ENCODE measurements at regions not wholly inside any gene's neighbourhood (a gene's known extent, or its start where the extent isn't known, plus 50 kb on each side); places are given as distances from the start of the nearest gene placed in this dataset.

DNA sequence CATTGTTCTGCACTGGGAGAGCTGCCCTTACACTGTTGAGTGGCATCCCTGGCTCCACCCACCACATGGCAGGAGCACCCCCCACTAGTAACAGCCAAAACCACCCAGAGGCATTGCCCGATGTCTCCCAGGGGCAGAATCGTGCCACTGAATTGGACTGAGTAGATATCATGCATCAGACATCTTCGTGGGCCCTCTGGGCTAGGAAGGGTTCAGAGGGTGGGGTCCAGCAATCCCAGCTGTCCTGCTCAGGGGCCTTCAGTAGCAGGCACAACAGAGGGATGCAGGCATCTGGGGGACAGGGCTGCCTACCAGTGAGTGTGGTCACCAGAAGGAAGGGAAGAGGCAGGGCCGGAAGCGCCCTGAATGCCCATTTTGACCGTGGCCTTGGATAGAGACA, 119.7 kb upstream of the PPP2R2D start:
- H3K9me3 Mint-ChIP-seq (ENCODE audit: unreplicated experiment): peaks cover 55% of the 10 kb centered on the region
- TF ChIP-seq, protein P1, sequence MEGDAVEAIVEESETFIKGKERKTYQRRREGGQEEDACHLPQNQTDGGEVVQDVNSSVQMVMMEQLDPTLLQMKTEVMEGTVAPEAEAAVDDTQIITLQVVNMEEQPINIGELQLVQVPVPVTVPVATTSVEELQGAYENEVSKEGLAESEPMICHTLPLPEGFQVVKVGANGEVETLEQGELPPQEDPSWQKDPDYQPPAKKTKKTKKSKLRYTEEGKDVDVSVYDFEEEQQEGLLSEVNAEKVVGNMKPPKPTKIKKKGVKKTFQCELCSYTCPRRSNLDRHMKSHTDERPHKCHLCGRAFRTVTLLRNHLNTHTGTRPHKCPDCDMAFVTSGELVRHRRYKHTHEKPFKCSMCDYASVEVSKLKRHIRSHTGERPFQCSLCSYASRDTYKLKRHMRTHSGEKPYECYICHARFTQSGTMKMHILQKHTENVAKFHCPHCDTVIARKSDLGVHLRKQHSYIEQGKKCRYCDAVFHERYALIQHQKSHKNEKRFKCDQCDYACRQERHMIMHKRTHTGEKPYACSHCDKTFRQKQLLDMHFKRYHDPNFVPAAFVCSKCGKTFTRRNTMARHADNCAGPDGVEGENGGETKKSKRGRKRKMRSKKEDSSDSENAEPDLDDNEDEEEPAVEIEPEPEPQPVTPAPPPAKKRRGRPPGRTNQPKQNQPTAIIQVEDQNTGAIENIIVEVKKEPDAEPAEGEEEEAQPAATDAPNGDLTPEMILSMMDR (IDR thresholded peaks at IDR 0.05): no peak
- no peaks in the 10 kb centered on the region for H3K36me3 Mint-ChIP-seq (ENCODE audit: unreplicated experiment)
- no peak overlapping the region for H3K27ac Mint-ChIP-seq (ENCODE audit: unreplicated experiment)
- H3K4me1 Mint-ChIP-seq (ENCODE audit: unreplicated experiment): no peaks in the 10 kb centered on the region
- no peaks in the 10 kb centered on the region for H3K27me3 Mint-ChIP-seq (ENCODE audit: unreplicated experiment)
- peak; percentile 63 for DNase-seq (ENCODE audit: extremely low spot score, unreplicated experiment)
- H3K4me3 Mint-ChIP-seq (ENCODE audit: unreplicated experiment): no peak overlapping the region

DNA sequence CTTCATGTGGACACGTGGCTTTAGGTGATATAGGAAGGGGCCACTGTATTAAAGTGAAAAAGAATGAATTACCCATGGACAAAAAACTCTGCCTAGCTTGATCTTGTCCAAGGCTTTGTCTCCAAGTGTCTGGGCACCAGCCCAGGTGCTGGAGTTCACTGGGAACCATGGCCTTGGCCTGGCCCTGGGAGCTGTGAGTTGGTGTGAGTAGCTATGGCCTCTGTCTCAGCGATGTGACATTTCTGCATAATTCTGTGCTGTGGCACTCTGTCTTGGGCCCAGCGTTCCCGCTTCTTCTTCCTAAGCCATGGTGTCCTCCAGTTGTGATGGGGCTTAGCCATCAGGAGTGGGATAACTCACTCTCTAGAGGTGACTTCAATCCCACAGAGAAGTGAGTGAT, 119.0 kb upstream of the PPP2R2D start:
- peak; percentile 65 for DNase-seq (ENCODE audit: extremely low spot score, unreplicated experiment)
- H3K27ac Mint-ChIP-seq (ENCODE audit: unreplicated experiment): no peak overlapping the region
- no peaks in the 10 kb centered on the region for H3K27me3 Mint-ChIP-seq (ENCODE audit: unreplicated experiment)
- no peaks in the 10 kb centered on the region for H3K4me1 Mint-ChIP-seq (ENCODE audit: unreplicated experiment)
- TF ChIP-seq, protein P1 (IDR thresholded peaks at IDR 0.05): no peak
- H3K36me3 Mint-ChIP-seq (ENCODE audit: unreplicated experiment): no peaks in the 10 kb centered on the region
- H3K9me3 Mint-ChIP-seq (ENCODE audit: unreplicated experiment): peaks cover 48% of the 10 kb centered on the region
- H3K4me3 Mint-ChIP-seq (ENCODE audit: unreplicated experiment): no peak overlapping the region

DNA sequence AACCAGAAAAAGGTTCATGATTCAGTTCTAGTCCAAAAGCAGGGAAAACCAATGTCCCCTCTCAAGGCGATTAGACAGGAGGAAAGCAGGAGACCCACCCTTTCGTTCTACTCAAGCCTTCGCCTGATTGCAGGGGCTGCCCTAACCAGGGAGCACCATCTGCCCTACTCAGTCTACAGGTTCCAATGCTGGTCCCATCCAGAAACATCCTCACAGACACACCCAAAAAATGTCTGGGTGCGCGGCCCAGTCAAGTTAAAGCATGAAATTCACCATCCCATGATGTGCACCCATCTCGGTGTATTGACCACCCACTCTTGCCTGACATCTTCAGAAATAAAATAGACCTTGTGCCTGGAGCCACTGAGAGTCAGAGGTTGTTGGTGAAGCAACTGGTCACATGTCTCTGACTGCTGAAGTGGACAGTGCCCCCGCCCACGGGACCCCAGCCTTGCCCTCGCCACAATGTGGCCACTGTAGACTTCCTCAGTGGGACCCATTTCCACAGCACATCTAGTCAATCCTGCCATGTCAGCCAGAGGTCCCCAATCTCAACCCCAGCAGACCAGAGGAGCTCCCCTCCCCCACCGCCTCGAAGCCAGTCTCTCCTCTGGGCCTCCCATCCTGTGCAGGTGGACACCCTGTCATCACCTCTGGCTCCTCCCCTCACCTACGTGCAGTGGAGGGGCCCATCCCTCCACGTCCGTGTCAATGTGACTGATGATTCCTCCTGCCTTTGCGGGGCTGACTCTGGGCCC, 116.3 kb upstream of the PPP2R2D start:
- TF ChIP-seq, protein P1 (IDR thresholded peaks at IDR 0.05): no peak
- DNase-seq (ENCODE audit: extremely low spot score, unreplicated experiment): peak; percentile 84
- H3K4me1 Mint-ChIP-seq (ENCODE audit: unreplicated experiment): no peaks in the 10 kb centered on the region

DNA sequence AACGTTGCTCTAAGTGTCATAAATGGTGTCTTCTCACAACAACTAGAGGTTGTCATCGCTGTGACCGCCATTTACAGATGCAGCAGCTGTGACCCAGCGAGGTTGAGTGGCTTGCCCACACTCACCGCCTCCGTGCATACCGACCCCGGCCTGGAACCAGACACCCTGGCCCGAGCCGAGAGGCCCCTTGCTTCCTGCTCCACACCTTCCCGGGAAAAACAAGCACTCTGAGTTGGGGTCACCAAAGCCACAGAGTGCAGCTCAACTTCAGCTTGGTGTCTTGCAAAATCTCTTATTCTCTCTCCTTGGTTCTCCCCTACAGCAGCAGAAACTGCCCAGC, 115.7 kb upstream of the PPP2R2D start:
- H3K4me3 Mint-ChIP-seq (ENCODE audit: unreplicated experiment): no peak overlapping the region
- peaks cover 33% of the 10 kb centered on the region for H3K9me3 Mint-ChIP-seq (ENCODE audit: unreplicated experiment)
- H3K4me1 Mint-ChIP-seq (ENCODE audit: unreplicated experiment): no peaks in the 10 kb centered on the region
- DNase-seq (ENCODE audit: extremely low spot score, unreplicated experiment): peak; percentile 80
- TF ChIP-seq, protein P1 (IDR thresholded peaks at IDR 0.05): no peak
- H3K27me3 Mint-ChIP-seq (ENCODE audit: unreplicated experiment): no peaks in the 10 kb centered on the region
- no peak overlapping the region for H3K27ac Mint-ChIP-seq (ENCODE audit: unreplicated experiment)
- no peaks in the 10 kb centered on the region for H3K36me3 Mint-ChIP-seq (ENCODE audit: unreplicated experiment)

More for the DNA sequence above, 116.3 kb upstream of the PPP2R2D start:
- no peak overlapping the region for H3K4me3 Mint-ChIP-seq (ENCODE audit: unreplicated experiment)
- peaks cover 36% of the 10 kb centered on the region for H3K9me3 Mint-ChIP-seq (ENCODE audit: unreplicated experiment)
- no peaks in the 10 kb centered on the region for H3K27me3 Mint-ChIP-seq (ENCODE audit: unreplicated experiment)
- no peaks in the 10 kb centered on the region for H3K36me3 Mint-ChIP-seq (ENCODE audit: unreplicated experiment)
- no peak overlapping the region for H3K27ac Mint-ChIP-seq (ENCODE audit: unreplicated experiment)

DNA sequence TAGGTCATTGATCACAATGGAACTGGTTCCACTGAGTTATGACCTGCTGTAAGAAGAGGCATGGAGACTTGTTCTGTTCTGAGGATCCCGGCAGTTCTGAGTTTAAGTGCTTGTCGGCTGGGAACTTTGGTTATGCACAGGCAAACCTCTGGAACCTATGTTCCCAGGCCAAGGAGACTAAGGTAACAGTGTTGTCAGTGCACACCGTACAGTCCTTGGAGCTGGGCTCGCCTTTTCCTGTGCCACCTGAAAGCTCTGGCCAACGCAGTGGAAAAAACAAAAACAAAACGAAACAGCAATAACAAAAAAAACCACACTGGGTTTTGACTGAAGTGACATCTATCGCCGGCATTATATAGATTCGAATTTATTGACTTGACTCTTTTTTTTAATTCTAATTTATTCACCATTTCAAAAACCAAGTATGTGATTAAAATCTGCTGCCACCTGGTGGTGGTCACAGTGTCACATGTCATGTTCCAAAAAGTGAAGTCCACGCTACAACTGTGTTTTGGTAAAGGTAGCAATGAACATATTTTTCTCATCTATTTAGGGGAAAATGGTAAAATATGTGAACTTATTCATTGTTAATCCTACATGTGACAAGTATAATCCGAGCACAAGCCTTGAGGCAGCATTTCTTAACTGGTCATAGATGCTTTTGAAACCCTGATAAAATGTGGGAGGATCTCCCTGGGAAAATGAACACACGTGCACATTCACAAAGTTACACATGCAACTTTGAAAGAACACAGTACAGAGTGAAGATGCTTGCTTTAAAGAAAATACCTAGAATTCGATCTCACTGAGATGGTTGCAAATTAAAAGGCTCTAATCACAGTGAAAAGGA, 113.8 kb upstream of the PPP2R2D start:
- Mint-ChIP-seq H3K36me3 (ENCODE audit: unreplicated experiment) (no peaks in the 10 kb centered on the region), H3K27me3 (ENCODE audit: unreplicated experiment) (no peaks in the 10 kb centered on the region), H3K4me3 (ENCODE audit: unreplicated experiment) (no peak overlapping the region), H3K4me1 (ENCODE audit: unreplicated experiment) (no peaks in the 10 kb centered on the region), H3K27ac (ENCODE audit: unreplicated experiment) (no peak overlapping the region), H3K9me3 (ENCODE audit: unreplicated experiment) (peaks cover 21% of the 10 kb centered on the region)
- peak; percentile 68 for DNase-seq (ENCODE audit: extremely low spot score, unreplicated experiment)
- TF ChIP-seq, protein P1 (IDR thresholded peaks at IDR 0.05): peak; percentile 64

Data from osteocyte (in vitro differentiated cells).